Cardiac fibroblast (primary cell): ENCODE measurements at regions not wholly inside any gene's neighbourhood (a gene's known extent, or its start where the extent isn't known, plus 50 kb on each side); places are given as distances from the start of the nearest gene placed in this dataset.

Experiments used
- DNase-seq, 2 donors: peaks; one replicate each; pipeline versions ENCODE4 v3.0.0 to v3.0.0-alpha.2; 2010; ENCODE audit warnings: low read depth in 2 of 2
- H3K4me3 ChIP-seq, 2 donors: replicated peaks in 1 of 2; 1 replicate in 1 of 2; 2 replicates in 1 of 2; pipeline ENCODE4 v1.5.1; 2011; ENCODE audit warnings: low read depth in 2 of 2, low read length in 2 of 2, mild to moderate bottlenecking in 2 of 2, moderate library complexity in 1 of 2
- CTCF ChIP-seq: IDR thresholded peaks from one replicate; pipeline ENCODE4 v1.5.1; 2011; ENCODE audit warnings: low read depth, mild to moderate bottlenecking, low read length, inconsistent platforms

DNA sequence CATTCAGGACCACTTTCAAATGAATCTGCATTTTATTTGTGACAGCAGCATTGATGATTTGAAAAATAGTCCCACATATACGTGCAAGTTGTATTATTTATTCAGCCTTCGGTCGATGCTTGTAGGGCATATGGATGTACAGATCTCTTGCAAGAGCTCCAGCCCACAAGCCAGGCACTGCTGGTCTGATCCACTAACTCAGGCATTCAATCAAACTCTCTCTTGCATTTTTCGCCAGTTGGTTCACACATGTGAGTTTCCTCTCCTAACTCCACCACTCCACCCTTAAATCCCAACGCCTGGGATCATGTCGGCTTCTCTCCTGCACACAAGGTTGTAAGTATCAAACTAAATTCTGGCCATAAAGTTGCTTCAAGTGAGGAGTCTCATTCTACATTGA is 318.7 kb downstream of the CYP26B1 start:
- H3K4me3 ChIP-seq = no peak overlapping the region
- no peak for DNase-seq
- TF ChIP-seq CTCF = no peak

GRCh38 chr2:71827973-71828372 is 319.7 kb downstream of the CYP26B1 start:
- DNase-seq = no peak
- no peak overlapping the region for H3K4me3 ChIP-seq
- TF ChIP-seq CTCF = no peak

DNA sequence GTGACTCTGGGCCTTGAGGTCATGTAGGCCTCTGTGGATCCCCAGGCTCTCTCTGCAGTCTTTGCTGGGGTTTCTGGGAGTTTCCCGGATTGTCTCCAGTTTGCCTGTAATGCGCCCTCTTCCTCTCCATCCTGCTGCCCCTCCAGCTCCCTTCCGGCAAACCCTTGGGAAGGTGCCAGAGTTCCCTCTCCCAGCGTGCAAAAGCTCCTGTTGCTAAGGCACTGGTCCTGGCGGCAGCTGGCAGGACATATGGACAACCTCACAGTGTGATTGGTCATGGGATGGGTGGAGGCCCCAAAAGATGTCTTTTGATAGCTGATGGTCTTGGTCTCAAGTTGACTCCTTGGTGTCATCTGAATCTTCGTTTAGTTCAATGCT is 320.1 kb downstream of the CYP26B1 start:
- no peak overlapping the region for H3K4me3 ChIP-seq
- no peak for TF ChIP-seq CTCF
- no peak for DNase-seq

GRCh38 chr2:71826826-71827523 is 320.7 kb downstream of the CYP26B1 start:
- no peak for TF ChIP-seq CTCF
- H3K4me3 ChIP-seq = no peak overlapping the region
- peak in 1 of 2 donors; percentile 26 for DNase-seq

DNA sequence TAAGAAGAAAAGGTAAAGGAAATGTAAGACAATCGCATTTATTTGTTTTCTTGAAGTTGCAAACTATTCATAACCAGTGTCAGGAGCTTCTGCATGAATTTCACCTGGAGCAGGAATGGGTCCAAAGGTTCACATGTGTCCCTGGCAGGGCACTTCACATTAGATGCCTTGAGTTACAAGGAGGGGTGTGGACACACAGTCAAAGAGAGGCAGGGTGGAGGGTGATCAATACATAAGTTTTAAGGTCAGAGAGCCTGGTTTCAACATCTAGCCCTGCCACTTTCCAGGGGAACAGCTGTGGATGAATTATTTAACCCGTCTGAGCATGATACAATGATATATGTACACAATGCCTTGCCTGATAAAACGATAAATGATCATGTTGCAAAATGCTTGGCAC is 321.4 kb downstream of the CYP26B1 start:
- no peak overlapping the region for H3K4me3 ChIP-seq
- no peak for DNase-seq
- TF ChIP-seq CTCF = no peak

DNA sequence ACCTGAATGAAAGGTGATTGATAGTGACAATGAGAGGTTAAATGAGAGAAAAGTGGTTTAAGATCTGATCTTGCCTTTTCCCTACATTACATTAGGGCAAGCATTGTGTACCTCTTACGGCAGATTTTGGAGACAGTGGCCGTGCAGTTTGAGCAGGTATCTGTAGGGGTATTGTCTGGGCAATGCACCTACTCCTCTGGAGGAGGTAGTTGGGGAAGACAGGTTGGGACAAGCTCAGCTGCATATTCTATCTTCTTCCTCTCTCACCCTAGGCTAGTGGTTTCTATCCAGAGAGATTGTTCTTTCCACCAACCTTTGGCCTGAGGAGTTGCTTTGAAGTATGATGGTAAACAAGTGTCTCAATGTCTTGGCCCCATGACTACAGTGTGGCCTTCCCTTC is 323.2 kb downstream of the CYP26B1 start:
- H3K4me3 ChIP-seq = no peak overlapping the region
- no peak for TF ChIP-seq CTCF

GRCh38 chr2:71823526-71823925 is 324.1 kb downstream of the CYP26B1 start:
- TF ChIP-seq CTCF = no peak

More for the DNA sequence above, 323.2 kb downstream of the CYP26B1 start:
- DNase-seq = no peak

More at GRCh38 chr2:71823526-71823925, 324.1 kb downstream of the CYP26B1 start:
- no peak overlapping the region for H3K4me3 ChIP-seq
- DNase-seq = no peak
